Nephron (organoid): ENCODE measurements at regions not wholly inside any gene's neighbourhood (a gene's known extent, or its start where the extent isn't known, plus 50 kb on each side); places are given as distances from the start of the nearest gene placed in this dataset.
"Not testable (repeated sequence)": the region's sequence is repeated elsewhere in the genome, so short reads cannot be mapped to it uniquely, and the experiment has no call there.

Experiments
- H3K27ac Mint-ChIP-seq, 3 experiments: 2 replicates each; pipeline ENCODE4 v1.8.0; 2020; ENCODE audit warnings: mixed read lengths in 3 of 3, mild to moderate bottlenecking in 2 of 3, moderate library complexity in 1 of 3
- H3K27me3 Mint-ChIP-seq: 2 replicates; pipeline ENCODE4 v1.8.0; 2021; ENCODE audit warnings: low read depth, mild to moderate bottlenecking, moderate library complexity, mixed read lengths
- H3K36me3 Mint-ChIP-seq: 2 replicates; pipeline ENCODE4 v1.8.0; 2020; ENCODE audit warnings: low read depth, mixed read lengths
- H3K4me1 Mint-ChIP-seq: 2 replicates; pipeline ENCODE4 v1.8.0; 2020; ENCODE audit warnings: mixed read lengths
- H3K4me3 Mint-ChIP-seq, 3 experiments: 2 replicates each; pipeline ENCODE4 v1.8.0; 2020; ENCODE audit warnings: mild to moderate bottlenecking in 3 of 3, mixed read lengths in 3 of 3, moderate library complexity in 2 of 3
- H3K9me3 Mint-ChIP-seq: 2 replicates; pipeline ENCODE4 v1.8.0; 2020; ENCODE audit warnings: mixed read lengths
- CTCF ChIP-seq, 3 experiments: fragments of 200-600 bp; sonication (generic); IDR thresholded peaks; one replicate each; pipeline ENCODE4 v1.5.0; 2021; ENCODE audit warnings: antibody characterized with exemption in 3 of 3; ENCODE audit not compliant: unreplicated experiment in 3 of 3

- not testable (repeated sequence) for H3K27me3 Mint-ChIP-seq, H3K4me3 Mint-ChIP-seq, H3K36me3 Mint-ChIP-seq, H3K27ac Mint-ChIP-seq, H3K9me3 Mint-ChIP-seq, H3K4me1 Mint-ChIP-seq
Observed at GRCh38 chr6:57904356-57904755, 586.9 kb downstream of the PRIM2 start.

- H3K4me3 Mint-ChIP-seq, H3K9me3 Mint-ChIP-seq, H3K27me3 Mint-ChIP-seq, H3K4me1 Mint-ChIP-seq, H3K36me3 Mint-ChIP-seq, H3K27ac Mint-ChIP-seq: not testable (repeated sequence)
Observed at GRCh38 chr6:57915300-57915699, 597.9 kb downstream of the PRIM2 start.

- not testable (repeated sequence) for H3K27me3 Mint-ChIP-seq, H3K9me3 Mint-ChIP-seq, H3K27ac Mint-ChIP-seq, H3K4me1 Mint-ChIP-seq, H3K4me3 Mint-ChIP-seq
- H3K36me3 Mint-ChIP-seq = peaks cover 20% of the 10 kb centered on the region
Observed at GRCh38 chr6:57942966-57943365, 625.5 kb downstream of the PRIM2 start.

- H3K27ac Mint-ChIP-seq, H3K27me3 Mint-ChIP-seq, H3K4me3 Mint-ChIP-seq, H3K4me1 Mint-ChIP-seq, H3K9me3 Mint-ChIP-seq: not testable (repeated sequence)
- H3K36me3 Mint-ChIP-seq = peaks cover 36% of the 10 kb centered on the region
Observed at GRCh38 chr6:57946084-57946768, 628.8 kb downstream of the PRIM2 start.

GRCh38 chr6:57946769-57947091 lies 629.3 kb downstream of the PRIM2 start:
- not testable (repeated sequence) for H3K4me3 Mint-ChIP-seq, H3K4me1 Mint-ChIP-seq, H3K27ac Mint-ChIP-seq, H3K27me3 Mint-ChIP-seq, H3K9me3 Mint-ChIP-seq
- peaks cover 36% of the 10 kb centered on the region for H3K36me3 Mint-ChIP-seq

- H3K4me1 Mint-ChIP-seq, H3K9me3 Mint-ChIP-seq, H3K27me3 Mint-ChIP-seq, H3K27ac Mint-ChIP-seq, H3K4me3 Mint-ChIP-seq: not testable (repeated sequence)
- H3K36me3 Mint-ChIP-seq = peaks cover 42% of the 10 kb centered on the region
Observed at GRCh38 chr6:57948481-57948880, 631.1 kb downstream of the PRIM2 start.

GRCh38 chr6:57950430-57950829 lies 633.0 kb downstream of the PRIM2 start:
- H3K4me1 Mint-ChIP-seq, H3K4me3 Mint-ChIP-seq, H3K9me3 Mint-ChIP-seq, H3K27me3 Mint-ChIP-seq, H3K27ac Mint-ChIP-seq: not testable (repeated sequence)
- peaks cover 38% of the 10 kb centered on the region for H3K36me3 Mint-ChIP-seq

GRCh38 chr6:57966757-57967156 lies 649.3 kb downstream of the PRIM2 start:
- H3K27ac Mint-ChIP-seq, H3K36me3 Mint-ChIP-seq, H3K4me3 Mint-ChIP-seq, H3K4me1 Mint-ChIP-seq, H3K27me3 Mint-ChIP-seq, H3K9me3 Mint-ChIP-seq: not testable (repeated sequence)

- H3K36me3 Mint-ChIP-seq, H3K4me1 Mint-ChIP-seq, H3K27me3 Mint-ChIP-seq, H3K27ac Mint-ChIP-seq, H3K4me3 Mint-ChIP-seq, H3K9me3 Mint-ChIP-seq: not testable (repeated sequence)
Observed at GRCh38 chr6:57971956-57972355, 654.5 kb downstream of the PRIM2 start.

- peaks cover 4% of the 10 kb centered on the region for H3K9me3 Mint-ChIP-seq
- no peaks in the 10 kb centered on the region for H3K27me3 Mint-ChIP-seq
- no peak for TF ChIP-seq CTCF (IDR thresholded peaks at IDR 0.05; ENCODE audit: unreplicated experiment in 3 of 3)
- H3K27ac Mint-ChIP-seq = no peak overlapping the region
- H3K4me1 Mint-ChIP-seq = no peaks in the 10 kb centered on the region
- H3K36me3 Mint-ChIP-seq = no peaks in the 10 kb centered on the region
- H3K4me3 Mint-ChIP-seq = no peak overlapping the region
Observed at GRCh38 chr6:57974653-57975052, 657.2 kb downstream of the PRIM2 start.

GRCh38 chr6:57975127-57975526 lies 657.7 kb downstream of the PRIM2 start:
- not testable (repeated sequence) for H3K4me1 Mint-ChIP-seq, H3K27ac Mint-ChIP-seq, H3K9me3 Mint-ChIP-seq, H3K4me3 Mint-ChIP-seq, H3K27me3 Mint-ChIP-seq, H3K36me3 Mint-ChIP-seq

GRCh38 chr6:57976371-57976770 lies 658.9 kb downstream of the PRIM2 start:
- not testable (repeated sequence) for H3K4me3 Mint-ChIP-seq, H3K36me3 Mint-ChIP-seq, H3K27me3 Mint-ChIP-seq, H3K27ac Mint-ChIP-seq, H3K9me3 Mint-ChIP-seq, H3K4me1 Mint-ChIP-seq

GRCh38 chr6:57983603-57984002 lies 666.2 kb downstream of the PRIM2 start:
- peaks cover 22% of the 10 kb centered on the region for H3K4me1 Mint-ChIP-seq
- H3K36me3 Mint-ChIP-seq = not testable (repeated sequence)

GRCh38 chr6:57984575-57984974 lies 667.1 kb downstream of the PRIM2 start:
- not testable (repeated sequence) for H3K9me3 Mint-ChIP-seq, H3K27me3 Mint-ChIP-seq, H3K36me3 Mint-ChIP-seq, H3K4me3 Mint-ChIP-seq, H3K27ac Mint-ChIP-seq
- H3K4me1 Mint-ChIP-seq = peaks cover 22% of the 10 kb centered on the region

More at GRCh38 chr6:57983603-57984002, 666.2 kb downstream of the PRIM2 start:
- not testable (repeated sequence) for H3K4me3 Mint-ChIP-seq, H3K9me3 Mint-ChIP-seq, H3K27me3 Mint-ChIP-seq, H3K27ac Mint-ChIP-seq

GRCh38 chr6:57985734-57986133 lies 668.3 kb downstream of the PRIM2 start:
- not testable (repeated sequence) for H3K4me3 Mint-ChIP-seq, H3K27me3 Mint-ChIP-seq, H3K36me3 Mint-ChIP-seq, H3K27ac Mint-ChIP-seq, H3K9me3 Mint-ChIP-seq
- H3K4me1 Mint-ChIP-seq = peaks cover 22% of the 10 kb centered on the region
